ENCODE measurements at regions not wholly inside any gene's neighbourhood (a gene's known extent, or its start where the extent isn't known, plus 50 kb on each side); places are given as distances from the start of the nearest gene placed in this dataset.

GRCh38 chr20:51122931-51123658, 100.2 kb upstream of the KCNG1 start:
- peak in 1 of 5 donors; percentile 52 for DNase-seq

- DNase-seq, result no peak
Observed at GRCh38 chr20:51121901-51122412, 99.0 kb upstream of the KCNG1 start.

- no peak for DNase-seq
Observed at GRCh38 chr20:51121272-51121671, 98.4 kb upstream of the KCNG1 start.

- no peak for DNase-seq
Observed at GRCh38 chr20:51120868-51121267, 98.0 kb upstream of the KCNG1 start.

DNA sequence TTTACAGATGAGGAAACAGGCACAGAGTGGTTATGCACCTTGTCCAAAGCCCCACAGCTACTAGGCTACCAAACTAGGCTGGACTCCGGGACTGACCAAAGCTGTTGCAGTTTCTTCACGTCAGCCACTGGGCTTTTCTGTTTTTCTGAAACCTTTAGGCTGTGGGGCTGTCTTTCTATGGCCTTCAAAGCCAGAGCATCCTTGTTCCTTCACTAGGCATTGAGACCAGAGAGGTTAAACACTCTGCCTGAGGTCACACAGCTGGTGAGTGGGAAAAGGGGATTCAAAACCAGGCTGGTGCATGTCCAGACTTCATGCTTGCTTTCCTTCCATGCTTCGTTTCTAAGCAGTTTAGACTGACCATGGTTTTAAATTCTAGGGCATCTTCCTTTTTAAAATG, 97.5 kb upstream of the KCNG1 start:
- DNase-seq, result no peak

DNA sequence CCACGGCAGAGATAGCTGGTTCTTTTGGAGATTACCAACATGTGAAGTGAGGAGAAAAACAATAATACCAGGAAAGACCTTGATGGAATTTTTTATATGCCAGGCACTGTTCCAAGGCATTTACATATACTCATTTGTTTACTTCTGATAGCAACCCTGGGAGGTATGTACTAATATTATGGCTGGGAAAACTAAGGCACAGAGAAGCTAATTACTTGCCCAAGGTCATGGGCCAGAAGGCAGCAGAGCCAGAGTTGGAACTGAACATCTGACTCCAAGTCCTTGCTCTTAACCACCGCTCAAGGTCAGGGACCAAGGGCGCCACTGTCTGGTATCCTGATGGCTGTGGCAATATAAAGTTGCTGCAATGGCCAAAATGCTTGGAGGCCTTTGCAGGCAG, 97.0 kb upstream of the KCNG1 start:
- no peak for DNase-seq

- no peak for DNase-seq
Observed at GRCh38 chr20:51118985-51119527, 96.1 kb upstream of the KCNG1 start.

DNA sequence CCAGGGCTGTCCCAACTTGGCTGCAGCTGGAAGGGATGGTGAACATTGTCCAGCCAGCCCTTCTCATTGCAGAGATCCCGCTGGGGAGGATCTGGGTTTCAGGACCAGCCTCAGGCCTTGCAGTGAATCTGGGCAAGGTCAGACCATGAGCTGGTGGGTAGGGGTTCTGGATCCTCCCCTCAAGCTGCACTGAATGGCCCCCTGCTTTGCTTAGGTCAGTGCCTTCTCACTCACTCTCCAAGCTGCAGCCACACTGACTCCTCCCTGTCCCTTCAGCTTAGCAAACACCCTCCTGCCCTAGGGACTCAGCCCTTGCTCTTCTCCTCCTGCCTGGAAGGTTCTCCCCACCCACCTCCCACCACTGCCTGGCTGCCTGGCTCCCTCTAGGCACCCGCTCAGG, 95.3 kb upstream of the KCNG1 start:
- no peak for DNase-seq

DNA sequence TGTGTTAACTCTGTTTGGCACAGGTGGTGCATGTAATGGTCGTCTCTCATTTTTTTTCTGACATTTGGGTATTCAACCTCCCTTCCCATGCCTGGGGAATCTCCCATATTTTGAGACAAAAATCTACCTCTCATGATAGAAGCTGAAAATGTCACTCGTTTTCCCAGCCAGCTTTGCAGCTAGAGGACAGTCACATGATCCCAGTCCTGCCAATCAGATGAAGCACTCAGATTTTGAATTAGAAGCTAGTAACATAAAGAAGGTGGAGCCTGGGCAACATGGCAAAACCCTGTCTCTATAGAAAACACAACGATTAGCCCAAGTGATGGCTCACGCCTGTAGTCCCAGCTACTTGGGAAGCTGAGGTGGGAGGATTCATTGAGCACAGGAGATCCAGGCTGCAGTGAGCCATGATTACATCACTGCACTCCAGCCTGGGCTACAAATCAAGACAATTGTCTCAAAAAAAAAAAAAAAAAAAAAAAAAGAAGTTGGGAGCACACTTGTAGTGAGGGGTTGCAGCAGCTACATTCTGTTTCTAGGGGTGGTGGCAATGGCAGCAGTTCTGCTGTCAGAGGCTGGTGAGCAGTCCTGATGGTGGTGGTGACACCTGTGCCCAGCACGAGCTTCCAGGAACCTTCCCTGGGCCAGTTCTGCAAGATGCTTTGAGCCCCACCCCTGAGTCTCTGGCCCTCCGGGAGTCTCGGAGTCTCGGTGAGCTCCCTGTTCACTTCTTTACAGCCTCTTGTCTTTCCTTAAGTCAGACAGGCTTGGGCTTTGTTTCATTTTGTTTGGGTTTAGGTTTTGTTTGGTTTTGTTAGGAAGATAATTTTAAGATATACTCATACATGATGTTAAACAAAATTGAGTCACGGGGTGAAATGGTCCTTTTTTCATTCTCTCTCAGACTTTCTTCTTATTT, 94.1 kb upstream of the KCNG1 start:
- DNase-seq, result no peak

DNA sequence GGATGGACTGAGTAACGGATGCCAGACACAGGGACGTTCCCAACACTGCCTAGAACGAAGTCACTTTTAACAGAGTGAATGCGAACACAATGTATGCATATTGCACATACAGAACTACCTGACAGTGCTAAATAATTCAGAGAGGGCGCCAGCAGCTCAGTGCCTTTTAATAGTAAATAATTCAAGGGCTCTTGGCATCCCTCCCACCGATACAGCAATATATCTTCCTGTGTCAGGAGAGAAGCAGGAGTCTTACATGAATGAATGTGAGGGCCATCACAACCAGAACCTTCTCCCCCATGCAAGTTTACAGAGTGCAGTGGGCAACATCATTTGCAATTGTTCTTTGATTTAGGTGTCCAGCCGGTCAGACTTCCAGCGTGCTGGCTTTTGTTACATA, 88.4 kb upstream of the KCNG1 start:
- no peak for DNase-seq

- DNase-seq, result no peak
Observed at GRCh38 chr20:51108638-51109363, 85.9 kb upstream of the KCNG1 start.

DNA sequence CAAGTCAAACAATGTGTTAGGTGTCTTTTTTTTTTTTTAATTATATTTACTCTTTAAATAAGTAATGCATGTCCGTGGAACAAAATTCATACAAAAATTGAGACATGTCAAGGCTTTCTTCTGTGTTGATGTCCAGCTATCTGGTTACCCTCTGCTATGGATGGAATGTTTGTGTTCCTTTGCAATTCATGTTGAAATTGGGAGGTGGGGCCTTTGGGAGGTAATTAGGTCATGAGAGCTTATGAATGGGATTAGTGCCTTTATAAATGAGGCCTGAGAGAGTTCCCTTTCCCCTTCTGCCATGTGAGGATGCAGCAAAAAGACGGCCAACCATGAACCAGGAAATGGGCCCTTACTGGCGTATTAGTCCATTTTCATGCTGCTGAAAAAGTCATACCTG, 83.1 kb upstream of the KCNG1 start:
- DNase-seq, result no peak

DNA sequence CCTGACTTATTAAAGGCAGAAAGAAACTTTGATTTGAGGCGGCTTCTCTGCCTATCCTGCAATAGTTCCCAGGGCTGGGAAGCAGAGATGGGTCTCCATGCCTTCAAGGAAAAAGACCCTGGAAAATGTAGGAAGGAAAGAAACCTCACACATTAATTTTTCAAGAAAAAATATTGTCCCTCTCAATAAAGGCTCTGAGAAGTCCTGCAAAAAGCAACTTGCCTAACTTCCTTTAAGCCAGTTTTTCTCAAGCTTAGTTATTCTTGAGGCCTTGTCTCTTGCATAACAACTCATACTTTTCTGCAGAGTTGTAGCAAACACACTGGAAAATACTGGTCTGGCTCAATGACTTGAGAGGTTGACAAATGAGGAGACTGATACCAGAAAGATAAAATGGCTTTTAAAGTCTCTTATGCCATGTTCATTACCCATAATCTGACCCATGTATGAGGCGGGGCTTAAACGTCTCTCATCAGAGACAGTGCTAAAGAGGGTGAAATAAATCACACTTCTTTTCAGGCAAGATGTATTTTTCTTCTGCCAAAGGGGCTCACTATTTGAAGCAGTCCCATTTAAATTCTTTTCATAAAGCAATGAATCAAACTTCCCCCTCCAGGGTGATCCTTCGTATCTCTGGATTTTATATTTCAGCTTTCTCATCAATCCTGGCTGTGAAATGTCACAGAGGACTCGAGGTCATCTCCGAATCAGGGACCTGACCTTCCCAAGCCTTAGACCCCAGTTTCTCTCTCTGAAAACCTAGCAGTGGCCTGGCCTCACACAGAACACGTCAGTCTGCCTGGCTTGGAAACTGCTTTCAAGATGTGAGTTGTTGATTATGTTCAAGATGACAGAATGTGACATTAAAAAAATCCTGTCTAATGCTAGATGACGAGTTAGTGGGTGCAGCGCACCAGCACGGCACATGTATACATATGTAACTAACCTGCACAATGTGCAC, 82.3 kb upstream of the KCNG1 start:
- no peak for DNase-seq

- no peak for DNase-seq
Observed at GRCh38 chr20:51100617-51101016, 77.7 kb upstream of the KCNG1 start.

- DNase-seq, result no peak
Observed at GRCh38 chr20:51098284-51098810, 75.4 kb upstream of the KCNG1 start.

GRCh38 chr20:51097351-51098120, 74.6 kb upstream of the KCNG1 start:
- DNase-seq, result no peak

DNA sequence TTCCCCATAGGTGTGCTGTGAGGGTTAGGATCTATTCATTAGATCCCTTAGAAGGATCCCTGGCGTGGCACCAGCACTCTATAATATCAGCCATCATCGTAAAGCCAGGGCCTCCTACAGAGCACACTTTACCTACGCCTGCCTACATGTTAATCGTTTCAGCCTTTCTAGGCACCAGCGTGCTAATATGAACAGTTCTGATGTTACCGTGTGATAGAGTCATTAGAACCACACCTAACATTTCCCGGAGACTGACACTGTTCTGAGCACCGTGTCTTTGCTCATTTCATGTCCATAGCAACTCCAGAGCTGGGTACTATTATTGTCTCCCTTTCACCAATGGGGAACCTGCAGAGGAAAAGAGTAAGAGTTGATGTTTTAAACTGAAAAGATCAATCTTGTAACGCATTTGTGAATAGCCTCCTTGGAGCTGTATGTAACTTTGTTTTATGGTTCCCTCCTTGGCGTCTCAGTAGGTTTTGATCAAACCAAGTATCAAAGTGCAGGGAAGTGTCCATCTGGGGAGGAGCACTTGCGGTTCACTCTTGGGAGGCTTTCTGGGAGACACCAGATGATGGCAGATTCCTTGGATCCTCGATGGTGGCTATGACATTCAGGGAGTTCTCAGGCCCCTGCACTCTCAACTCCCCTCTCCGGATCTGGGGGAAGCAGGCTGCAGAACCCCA, 73.8 kb upstream of the KCNG1 start:
- no peak for DNase-seq

GRCh38 chr20:51095633-51096521, 73.0 kb upstream of the KCNG1 start:
- DNase-seq, result no peak

- DNase-seq, result no peak
Observed at GRCh38 chr20:51094221-51094620, 71.3 kb upstream of the KCNG1 start.
